WI38 (cell line): ENCODE measurements at regions not wholly inside any gene's neighbourhood (a gene's known extent, or its start where the extent isn't known, plus 50 kb on each side); places are given as distances from the start of the nearest gene placed in this dataset.
"Not testable (repeated sequence)": the region's sequence is repeated elsewhere in the genome, so short reads cannot be mapped to it uniquely, and the experiment has no call there.

Experiments
- H3K4me3 ChIP-seq: 2 replicates; pipeline ENCODE4 v1.5.1; 2011; ENCODE audit warnings: low read depth, mild to moderate bottlenecking, control low read depth, low read length
- TF ChIP-seq, protein P1 (sequence below): IDR thresholded peaks from 2 replicates; pipeline ENCODE4 v1.5.1; 2012; ENCODE audit warnings: low read depth, mild to moderate bottlenecking, control low read depth, low read length

DNA sequence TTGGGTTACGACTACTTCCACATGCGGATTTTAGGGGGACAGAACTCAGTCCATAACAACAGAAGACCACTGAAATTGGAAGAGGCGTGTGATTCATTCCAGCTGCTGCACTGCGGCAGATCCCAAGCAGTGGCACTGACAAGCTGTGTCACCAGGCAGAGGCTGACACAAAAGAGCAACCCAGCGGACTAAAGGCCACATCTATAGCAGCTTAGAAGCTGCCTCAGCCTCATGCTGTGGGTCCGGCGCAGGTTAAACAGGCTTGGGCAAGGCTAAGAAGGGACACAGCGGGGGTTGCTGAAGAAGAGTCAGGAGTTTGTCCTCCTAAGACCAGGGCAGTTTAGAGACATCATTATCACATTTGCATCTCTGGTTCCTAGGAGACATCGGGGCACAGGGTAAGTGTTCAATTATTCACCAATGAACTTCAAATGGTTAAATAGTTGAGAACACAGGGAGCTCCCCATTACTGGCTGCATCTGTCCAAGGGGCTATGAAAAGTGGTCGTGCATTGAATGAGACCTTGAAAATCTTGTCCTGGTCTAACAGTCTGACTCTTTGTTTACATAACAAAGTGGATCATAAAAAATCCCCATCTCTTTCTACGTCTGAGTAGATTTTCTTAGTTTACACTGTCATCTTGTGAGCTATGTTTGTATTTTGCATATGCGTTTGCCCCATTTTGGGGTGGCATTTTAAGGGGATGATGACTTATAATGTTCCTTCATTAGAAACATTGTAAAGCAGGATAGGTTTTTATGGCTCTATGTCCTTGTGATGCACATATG, 162.3 kb upstream of the TRIB2 start:
- H3K4me3 ChIP-seq, result no peak overlapping the region
- TF ChIP-seq, protein P1, sequence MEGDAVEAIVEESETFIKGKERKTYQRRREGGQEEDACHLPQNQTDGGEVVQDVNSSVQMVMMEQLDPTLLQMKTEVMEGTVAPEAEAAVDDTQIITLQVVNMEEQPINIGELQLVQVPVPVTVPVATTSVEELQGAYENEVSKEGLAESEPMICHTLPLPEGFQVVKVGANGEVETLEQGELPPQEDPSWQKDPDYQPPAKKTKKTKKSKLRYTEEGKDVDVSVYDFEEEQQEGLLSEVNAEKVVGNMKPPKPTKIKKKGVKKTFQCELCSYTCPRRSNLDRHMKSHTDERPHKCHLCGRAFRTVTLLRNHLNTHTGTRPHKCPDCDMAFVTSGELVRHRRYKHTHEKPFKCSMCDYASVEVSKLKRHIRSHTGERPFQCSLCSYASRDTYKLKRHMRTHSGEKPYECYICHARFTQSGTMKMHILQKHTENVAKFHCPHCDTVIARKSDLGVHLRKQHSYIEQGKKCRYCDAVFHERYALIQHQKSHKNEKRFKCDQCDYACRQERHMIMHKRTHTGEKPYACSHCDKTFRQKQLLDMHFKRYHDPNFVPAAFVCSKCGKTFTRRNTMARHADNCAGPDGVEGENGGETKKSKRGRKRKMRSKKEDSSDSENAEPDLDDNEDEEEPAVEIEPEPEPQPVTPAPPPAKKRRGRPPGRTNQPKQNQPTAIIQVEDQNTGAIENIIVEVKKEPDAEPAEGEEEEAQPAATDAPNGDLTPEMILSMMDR, result no peak

DNA sequence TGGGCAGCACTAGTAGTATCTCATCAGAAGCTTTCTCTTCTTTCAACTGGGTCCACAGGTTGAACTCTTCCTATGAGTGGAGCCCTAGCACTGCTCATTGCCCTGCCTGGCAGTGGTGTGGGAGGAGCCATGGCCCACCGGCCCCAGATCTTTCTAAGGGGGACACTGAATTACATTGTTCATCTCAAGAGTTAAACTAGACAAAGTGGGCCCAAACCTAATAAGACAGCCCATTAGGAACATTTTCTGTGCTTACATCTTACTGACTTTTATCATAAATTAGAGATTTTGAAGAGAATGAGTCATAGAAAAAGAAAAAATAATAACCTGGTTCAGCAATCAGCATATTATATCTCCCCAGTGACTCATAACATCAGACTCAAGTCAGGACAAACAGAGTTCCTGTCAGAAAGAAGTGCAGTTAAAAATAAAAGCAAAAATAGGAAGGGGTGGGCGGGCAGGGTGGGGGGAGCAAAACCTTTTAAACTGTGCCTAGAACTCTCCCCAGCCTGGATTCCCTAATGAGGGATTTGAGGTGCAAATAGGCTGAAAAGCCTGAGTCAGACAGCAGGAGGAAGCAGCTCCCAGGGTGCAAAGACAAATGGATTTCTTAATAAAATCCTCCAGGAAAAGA, 161.6 kb upstream of the TRIB2 start:
- TF ChIP-seq, protein P1, result no peak
- no peak overlapping the region for H3K4me3 ChIP-seq

DNA sequence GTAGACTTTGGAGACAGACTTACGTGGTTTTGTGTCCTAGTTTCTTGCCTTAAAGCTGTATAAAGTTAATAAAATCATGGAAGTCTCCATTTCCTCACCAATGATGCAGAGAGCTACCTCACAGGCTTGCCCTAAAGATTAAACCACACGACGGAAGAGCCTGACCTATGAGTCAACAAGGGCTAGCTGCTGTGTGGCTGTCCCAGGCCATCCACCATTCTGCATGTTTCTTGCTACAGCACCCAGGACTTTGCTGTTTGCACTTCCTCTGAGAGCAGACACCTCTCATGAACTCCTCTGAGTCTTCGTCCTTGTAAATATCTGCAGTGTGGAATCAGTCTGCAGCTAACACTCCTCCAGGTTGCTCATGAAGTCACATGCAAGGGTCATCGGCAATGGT, 160.0 kb upstream of the TRIB2 start:
- TF ChIP-seq, protein P1, result no peak
- H3K4me3 ChIP-seq, result no peak overlapping the region

DNA sequence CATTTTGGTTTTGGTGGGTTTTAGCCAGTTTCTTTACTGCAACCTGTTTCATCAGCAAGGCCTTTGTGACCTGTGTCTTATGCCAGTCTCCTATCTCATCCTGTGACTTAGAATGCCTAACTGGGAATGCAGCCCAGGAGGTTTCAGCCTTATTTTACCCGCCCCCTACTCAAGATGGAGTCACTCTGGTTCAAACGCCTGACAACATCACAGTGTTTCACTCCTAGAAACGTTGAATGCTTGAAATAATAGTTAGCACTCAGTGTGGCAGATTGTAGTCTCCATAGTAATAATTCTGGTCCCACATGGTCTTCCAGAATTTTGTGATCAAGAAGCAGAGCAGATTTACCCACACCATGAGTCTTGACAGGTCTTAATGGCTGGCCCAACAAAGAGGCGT, 159.0 kb upstream of the TRIB2 start:
- TF ChIP-seq, protein P1, result no peak

DNA sequence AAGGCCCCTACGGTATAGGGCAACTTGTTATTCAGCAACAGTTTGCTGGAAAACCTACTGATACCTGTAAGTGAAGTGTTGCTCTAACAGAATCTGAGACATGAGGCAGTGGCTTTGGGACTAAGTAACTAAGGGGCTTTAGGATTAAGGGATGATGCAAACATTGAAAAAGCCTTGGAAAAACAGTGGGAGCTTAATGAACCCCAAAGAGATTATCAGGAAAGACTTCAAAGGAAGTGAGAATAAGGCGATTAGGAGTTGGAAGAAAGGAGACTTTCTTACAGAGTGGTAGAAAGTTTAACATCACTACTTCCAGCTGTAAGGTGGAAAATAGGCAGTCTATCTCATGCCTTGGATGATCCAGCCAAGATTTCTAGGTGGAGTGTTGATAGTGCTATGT, 158.2 kb upstream of the TRIB2 start:
- TF ChIP-seq, protein P1, result no peak

More for the DNA sequence above, 159.0 kb upstream of the TRIB2 start:
- H3K4me3 ChIP-seq, result no peak overlapping the region

DNA sequence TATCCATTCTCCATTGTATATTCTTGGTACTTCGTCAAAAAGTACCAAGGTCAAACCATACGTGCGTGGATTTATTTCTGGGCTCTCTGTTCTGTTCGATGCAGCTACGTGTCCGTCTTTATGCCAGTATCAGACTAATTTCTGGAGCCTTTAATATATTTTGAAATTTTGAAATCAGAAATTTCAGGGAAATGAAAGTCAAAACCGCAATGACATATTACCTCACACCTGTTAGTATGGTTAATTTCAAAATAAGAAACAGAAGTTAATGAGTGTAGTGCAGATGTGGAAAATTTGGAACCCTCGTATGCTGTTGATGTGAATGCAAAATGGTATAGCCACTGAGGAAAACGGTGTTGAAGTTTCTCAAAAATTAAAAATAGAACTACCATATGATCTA, 156.1 kb upstream of the TRIB2 start:
- no peak overlapping the region for H3K4me3 ChIP-seq
- TF ChIP-seq, protein P1, result no peak

More for the DNA sequence above, 158.2 kb upstream of the TRIB2 start:
- no peak overlapping the region for H3K4me3 ChIP-seq

DNA sequence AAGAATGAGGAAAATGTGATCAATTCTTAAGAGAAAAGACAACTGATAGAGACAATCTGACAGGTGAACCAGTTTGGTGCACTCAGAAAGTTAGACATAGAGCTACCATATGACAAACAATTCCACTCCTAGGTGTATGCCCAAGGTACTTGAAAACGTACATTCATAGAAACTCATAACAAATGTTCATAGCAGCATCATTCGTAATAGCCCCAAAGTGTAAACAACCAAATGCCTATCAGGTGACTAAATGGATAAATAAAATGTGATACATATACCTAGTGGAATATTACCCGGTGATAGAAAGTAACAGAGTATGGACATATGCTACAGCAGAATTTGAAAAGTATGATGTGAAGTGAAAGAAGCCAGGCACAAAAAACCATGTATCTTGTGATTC, 149.3 kb upstream of the TRIB2 start:
- TF ChIP-seq, protein P1, result no peak
- H3K4me3 ChIP-seq, result no peak overlapping the region

DNA sequence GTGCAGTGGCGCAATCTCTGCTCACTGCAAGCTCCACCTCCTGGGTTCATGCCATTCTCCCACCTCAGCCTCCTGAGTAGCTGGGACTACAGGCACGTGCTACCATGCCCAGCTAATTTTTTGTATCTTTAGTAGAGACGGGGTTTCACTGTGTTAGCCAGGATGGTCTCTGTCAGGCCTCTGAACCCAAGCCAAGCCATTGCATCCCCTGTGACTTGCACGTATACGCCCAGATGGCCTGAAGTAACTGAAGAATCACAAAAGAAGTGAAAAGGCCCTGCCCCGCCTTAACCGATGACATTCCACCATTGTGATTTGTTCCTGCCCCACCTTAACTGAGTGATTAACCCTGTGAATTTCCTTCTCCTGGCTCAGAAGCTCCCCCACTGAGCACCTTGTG, 147.2 kb upstream of the TRIB2 start:
- not testable (repeated sequence) for H3K4me3 ChIP-seq

DNA sequence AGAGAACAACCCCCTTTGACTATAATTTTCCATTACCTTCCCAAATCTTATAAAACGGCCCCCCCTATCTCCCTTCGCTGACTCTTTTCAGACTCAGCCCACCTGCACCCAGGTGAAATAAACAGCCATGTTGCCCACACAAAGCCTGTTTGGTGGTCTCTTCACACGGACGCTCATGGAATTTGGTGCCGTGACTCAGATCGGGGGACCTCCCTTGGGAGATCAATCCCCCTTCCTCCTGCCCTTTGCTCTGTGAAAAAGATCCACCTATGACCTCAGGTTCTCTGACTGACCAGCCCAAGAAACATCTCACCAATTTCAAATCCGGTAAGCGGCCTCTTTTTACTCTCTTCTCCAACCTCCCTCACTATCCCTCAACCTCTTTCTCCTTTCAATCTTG, 146.8 kb upstream of the TRIB2 start:
- not testable (repeated sequence) for H3K4me3 ChIP-seq
